GM23338 (cell line): ENCODE measurements at regions not wholly inside any gene's neighbourhood (a gene's known extent, or its start where the extent isn't known, plus 50 kb on each side); places are given as distances from the start of the nearest gene placed in this dataset.

ENCODE experiments used
- CREB1 ChIP-seq: fragments of 250-450 bp; sonication (Bioruptor Pico); IDR thresholded peaks from 2 replicates; pipeline ENCODE4 v1.5.0; 2020; ENCODE audit warnings: low read depth, mild to moderate bottlenecking, moderate library complexity
- CTCF ChIP-seq, 2 experiments: fragments of 200-600 bp in 1 of 2; sonication (generic) in 1 of 2; conservative IDR thresholded peaks; 2 replicates each; pipeline versions ENCODE4 v1.5.1 to v1.6.1; 2016 to 2017; ENCODE audit warnings: antibody characterized with exemption in 2 of 2, low read depth in 2 of 2, mild to moderate bottlenecking in 2 of 2, moderate library complexity in 1 of 2
- ETS1 ChIP-seq: IDR thresholded peaks from 2 replicates; pipeline ENCODE4 v1.6.1; 2016; ENCODE audit warnings: antibody characterized with exemption
- EZH2 ChIP-seq: fragments of 200-600 bp; sonication (generic); IDR thresholded peaks from one replicate; pipeline ENCODE4 v1.8.0; 2017; ENCODE audit warnings: antibody characterized with exemption, mild to moderate bottlenecking, low read depth; ENCODE audit not compliant: unreplicated experiment
- EZH2phosphoT487 ChIP-seq: fragments of 200-600 bp; sonication (generic); IDR thresholded peaks from one replicate; pipeline ENCODE4 v1.8.1; 2018; ENCODE audit warnings: antibody characterized with exemption; ENCODE audit not compliant: unreplicated experiment
- JUNB ChIP-seq: IDR thresholded peaks from one replicate; pipeline ENCODE4 v1.6.1; 2016; ENCODE audit warnings: antibody characterized with exemption; ENCODE audit not compliant: unreplicated experiment
- NANOG ChIP-seq: IDR thresholded peaks from 2 replicates; pipeline ENCODE4 v1.6.1; 2016; ENCODE audit warnings: antibody characterized with exemption, borderline replicate concordance
- POLR2AphosphoS5 ChIP-seq: IDR thresholded peaks from 2 replicates; pipeline ENCODE4 v1.6.1; 2016; ENCODE audit warnings: antibody characterized with exemption, low read depth
- REST ChIP-seq: IDR thresholded peaks from one replicate; pipeline ENCODE4 v1.6.1; 2018; ENCODE audit warnings: antibody characterized with exemption; ENCODE audit not compliant: unreplicated experiment

GRCh38 chr15:39517122-39517855 lies 63.6 kb upstream of the THBS1 start:
- no peak for TF ChIP-seq CTCF (conservative IDR thresholded peaks at IDR 0.05; ENCODE audit: low read depth in 2 of 2)
- no peak for TF ChIP-seq EZH2
- TF ChIP-seq POLR2AphosphoS5, result no peak
- no peak for TF ChIP-seq CREB1 (CRISPR knock-in tag)
- TF ChIP-seq EZH2phosphoT487, result no peak
- TF ChIP-seq REST, result no peak
- TF ChIP-seq JUNB, result no peak
- no peak for TF ChIP-seq NANOG
- no peak for TF ChIP-seq ETS1
